PC-9 (cell line): ENCODE measurements at regions not wholly inside any gene's neighbourhood (a gene's known extent, or its start where the extent isn't known, plus 50 kb on each side); places are given as distances from the start of the nearest gene placed in this dataset.

Source experiments
- BruUV-seq: library from RNA; stranded (reverse); fragments of 400-500 nt; replicated peaks from 2 replicates; lab custom pipeline; 2021; lab: Mats Ljungman, UMichigan
- CTCF ChIA-PET: fragments of 300-600 bp; sonication (Branson Sonifier 250); formaldehyde crosslinking; loops from one replicate; lab custom pipeline; 2022; ENCODE audit warnings: antibody characterized with exemption; lab: Charles Lee
- POLR2A ChIA-PET: fragments of 300-600 bp; sonication (Branson Sonifier 250); formaldehyde crosslinking; loops from one replicate; lab custom pipeline; 2022; ENCODE audit warnings: antibody characterized with exemption; ENCODE audit not compliant: unreplicated experiment; lab: Charles Lee
- DNase-seq, 2 experiments: peaks; one replicate each; pipeline versions ENCODE4 v3.0.0 to v3.0.0-alpha.2; 2015 to 2022; ENCODE audit warnings: mixed read lengths in 1 of 2
- H2AFZ ChIP-seq: fragments of 200-600 bp; sonication (generic); 2 replicates; pipeline ENCODE4 v1.8.1; 2017; ENCODE audit warnings: antibody characterized with exemption
- H3F3A ChIP-seq: fragments of 200-600 bp; sonication (generic); 2 replicates; pipeline ENCODE4 v1.8.1; 2017; ENCODE audit warnings: antibody characterized with exemption, mild to moderate bottlenecking, low read depth; ENCODE audit not compliant: insufficient read depth
- H3K27ac ChIP-seq: fragments of 200-600 bp; sonication (generic); 2 replicates; pipeline ENCODE4 v1.6.1; 2016; ENCODE audit warnings: mixed run types
- H3K27me3 ChIP-seq: fragments of 200-600 bp; sonication (generic); 2 replicates; pipeline ENCODE4 v1.6.1; 2016; ENCODE audit warnings: low read depth, mixed run types; ENCODE audit not compliant: insufficient read depth
- H3K36me3 ChIP-seq: fragments of 200-600 bp; sonication (generic); 2 replicates; pipeline ENCODE4 v1.6.1; 2016; ENCODE audit warnings: low read depth, mixed run types
- H3K4me1 ChIP-seq: fragments of 200-600 bp; sonication (generic); replicated peaks from 2 replicates; pipeline ENCODE4 v1.6.1; 2016; ENCODE audit warnings: mixed run types; ENCODE audit not compliant: insufficient read depth
- H3K4me2 ChIP-seq: fragments of 200-600 bp; sonication (generic); 2 replicates; pipeline ENCODE4 v1.6.1; 2017; ENCODE audit warnings: mixed run types
- H3K4me3 ChIP-seq: fragments of 200-600 bp; sonication (generic); 2 replicates; pipeline ENCODE4 v1.6.1; 2016; ENCODE audit warnings: mixed run types
- H3K79me2 ChIP-seq: fragments of 200-600 bp; sonication (generic); 2 replicates; pipeline ENCODE4 v1.6.1; 2017; ENCODE audit warnings: low read depth, mixed run types
- H3K9me2 ChIP-seq: fragments of 200-600 bp; sonication (generic); 2 replicates; pipeline ENCODE4 v1.8.1; 2017; ENCODE audit warnings: mild to moderate bottlenecking; ENCODE audit not compliant: insufficient read depth
- H3K9me3 ChIP-seq: fragments of 200-600 bp; sonication (generic); 2 replicates; pipeline ENCODE4 v1.8.1; 2016; ENCODE audit warnings: low read depth; ENCODE audit not compliant: insufficient read depth
- H4K20me1 ChIP-seq: fragments of 200-600 bp; sonication (generic); 2 replicates; pipeline ENCODE4 v1.8.1; 2017; ENCODE audit not compliant: insufficient read depth
- CTCF ChIP-seq: fragments of 200-600 bp; sonication (generic); conservative IDR thresholded peaks from 2 replicates; pipeline ENCODE4 v1.6.1; 2017; ENCODE audit warnings: mixed run types, antibody characterized with exemption, mild to moderate bottlenecking, moderate library complexity
- EZH2 ChIP-seq: fragments of 200-600 bp; sonication (generic); IDR thresholded peaks from 2 replicates; pipeline ENCODE4 v1.8.0; 2017; ENCODE audit warnings: antibody characterized with exemption, low read depth
- intact Hi-C: fragments of 100-400 bp; cut with micrococcal nuclease; formaldehyde crosslinking; loops from one replicate; pipeline ENCODE4 v1.10.0; 2022; ENCODE audit not compliant: unreplicated experiment

GRCh38 chr6:154942770-154943169, 52.3 kb upstream of the TIAM2 start:
- Histone ChIP-seq H3K9me3 (no peaks in the 10 kb centered on the region), H3K4me3 (no peak overlapping the region), H3K9me2 (no peaks in the 10 kb centered on the region), H3F3A (no peaks in the 10 kb centered on the region; the same call in 1 of the 2 replicates), H3K4me2 (no peak overlapping the region), H4K20me1 (no peaks in the 10 kb centered on the region), H3K27ac (no peak overlapping the region), H3K27me3 (no peaks in the 10 kb centered on the region), H3K36me3 (no peaks in the 10 kb centered on the region), H3K4me1 (no peaks in the 10 kb centered on the region), H3K79me2 (no peaks in the 10 kb centered on the region), H2AFZ (no peak overlapping the region)
- no TSS peak for BruUV-seq
- no peak for TF ChIP-seq EZH2
- TF ChIP-seq CTCF: no peak
- CTCF ChIA-PET: no interaction called here
- POLR2A ChIA-PET: interaction anchor here (0.5 to 0.6 kb wide), 2 partner anchors 361 to 1924 kb away, joined by 3 to 4 read pairs; no protein-coding TSS in a partner anchor
- intact Hi-C loops: loop anchor here (1.0 kb wide), 1 partner anchor 38 kb away; no protein-coding TSS in a partner anchor
- DNase-seq: no peak

- no peaks in the 10 kb centered on the region for H4K20me1 ChIP-seq
- ChIA-PET CTCF (no interaction called here), POLR2A (no interaction called here)
- H3K4me3 ChIP-seq: no peak overlapping the region
- TF ChIP-seq CTCF (no peak), EZH2 (no peak)
- H3K27me3 ChIP-seq: no peaks in the 10 kb centered on the region
- H3K4me1 ChIP-seq: 0 out of 2 replicates have a peak, but pooled peaks cover 1% of the 10 kb centered on the region
- BruUV-seq: no TSS peak
- H3F3A ChIP-seq: no peaks in the 10 kb centered on the region; the same call in 1 of the 2 replicates
- H3K27ac ChIP-seq: no peak overlapping the region
- no peak overlapping the region for H2AFZ ChIP-seq
- no peaks in the 10 kb centered on the region for H3K79me2 ChIP-seq
- no peaks in the 10 kb centered on the region for H3K9me3 ChIP-seq
- H3K9me2 ChIP-seq: no peaks in the 10 kb centered on the region
- H3K36me3 ChIP-seq: no peaks in the 10 kb centered on the region
- intact Hi-C loops: no loop called here
- DNase-seq: no peak
- H3K4me2 ChIP-seq: no peak overlapping the region
Measured at GRCh38 chr6:154945271-154945890, 49.7 kb upstream of the TIAM2 start.
